Upper lobe of left lung (tissue), 6 donors: ENCODE measurements at regions not wholly inside any gene's neighbourhood (a gene's known extent, or its start where the extent isn't known, plus 50 kb on each side); places are given as distances from the start of the nearest gene placed in this dataset.

Experiments used
- ATAC-seq, 2 donors: fragments of 200-7000 bp; cut with Tn5 transposase; one replicate each; pipeline ENCODE4 v1.9.1; 2022; ENCODE audit warnings: mild to moderate bottlenecking in 2 of 2, moderate library complexity in 2 of 2; ENCODE audit not compliant: low FRiP score in 2 of 2
- DNase-seq, 2 donors: peaks; one replicate each; pipeline ENCODE4 v3.0.0-alpha.2; 2019 to 2020
- H3K27ac ChIP-seq, 4 donors: fragments of 200-600 bp; sonication (generic); one replicate each; pipeline ENCODE4 v1.5.1; 2016 to 2019
- H3K27me3 ChIP-seq, 4 donors: fragments of 200-600 bp; sonication (generic); one replicate each; pipeline ENCODE4 v1.5.1; 2017 to 2019
- H3K36me3 ChIP-seq, 4 donors: fragments of 200-600 bp; sonication (generic); one replicate each; pipeline ENCODE4 v1.5.1; 2016 to 2019
- H3K4me1 ChIP-seq, 4 donors: fragments of 200-600 bp; sonication (generic); one replicate each; pipeline ENCODE4 v1.5.1; 2018 to 2019
- H3K4me3 ChIP-seq, 4 donors: fragments of 200-600 bp; sonication (generic); one replicate each; pipeline ENCODE4 v1.5.1; 2017 to 2019; ENCODE audit warnings: mild to moderate bottlenecking in 2 of 4, moderate library complexity in 1 of 4
- H3K9me3 ChIP-seq, 4 donors: fragments of 200-600 bp; sonication (generic); one replicate each; pipeline ENCODE4 v1.5.1; 2018 to 2019
- EP300 ChIP-seq, 4 donors: sonication (generic); formaldehyde crosslinking; IDR thresholded peaks; one replicate each; pipeline ENCODE4 v1.5.1; 2017; ENCODE audit warnings: antibody characterized with exemption in 4 of 4, control low read depth in 2 of 4
- POLR2A ChIP-seq, 4 donors: fragments of 450-650 bp; IDR thresholded peaks; one replicate each; pipeline ENCODE4 v1.5.1; 2016 to 2017; ENCODE audit warnings: antibody characterized with exemption in 4 of 4, mild to moderate bottlenecking in 2 of 4
- POLR2AphosphoS5 ChIP-seq, 2 donors: sonication (generic); formaldehyde crosslinking; IDR thresholded peaks; one replicate each; pipeline ENCODE4 v1.5.1; 2017; ENCODE audit warnings: antibody characterized with exemption in 2 of 2
- WGBS, 2 donors: methylation state at CpG; one replicate each; pipeline ENCODE4 v1.1.5; 2017 to 2018; 5-methylcytosine and 5-hydroxymethylcytosine counted together
- TF ChIP-seq, protein P1 (sequence below), 6 experiments: fragments of 450-650 bp in 4 of 6; fragments of 200-600 bp in 2 of 6; sonication (generic) in 2 of 6; IDR thresholded peaks; one replicate each; pipeline ENCODE4 v1.5.1; 2016 to 2019; ENCODE audit warnings: antibody characterized with exemption in 6 of 6
- donor health status: DM: no; HTN: no; CAD: no; lungs with moderate emphysema.
- donor health status: DM: no; HTN: yes; CAD: no; lungs with severe emphysema.

- no peaks in the 10 kb centered on the region for H3K27me3 ChIP-seq
- no peak for ATAC-seq
- H3K9me3 ChIP-seq: no peaks in the 10 kb centered on the region
- no peaks in the 10 kb centered on the region for H3K36me3 ChIP-seq
- peak overlapping the region in 2 of 4 donors; percentile 22 to 48 for H3K27ac ChIP-seq
- no peak for DNase-seq
- H3K4me1 ChIP-seq: peaks cover 0 to 12% (median 5%) of the 10 kb centered on the region in 4 donors
- 91 to 97% methylated on average over 3 of the region's 3 CpGs for WGBS, 2 donors
- no peak overlapping the region for H3K4me3 ChIP-seq
- TF ChIP-seq POLR2A (IDR thresholded peaks at IDR 0.05) (no peak), POLR2AphosphoS5 (IDR thresholded peaks at IDR 0.05) (no peak), EP300 (IDR thresholded peaks at IDR 0.05) (no peak)
Observed at GRCh38 chr2:8138525-8138922, 543.3 kb upstream of the ID2 start.

DNA sequence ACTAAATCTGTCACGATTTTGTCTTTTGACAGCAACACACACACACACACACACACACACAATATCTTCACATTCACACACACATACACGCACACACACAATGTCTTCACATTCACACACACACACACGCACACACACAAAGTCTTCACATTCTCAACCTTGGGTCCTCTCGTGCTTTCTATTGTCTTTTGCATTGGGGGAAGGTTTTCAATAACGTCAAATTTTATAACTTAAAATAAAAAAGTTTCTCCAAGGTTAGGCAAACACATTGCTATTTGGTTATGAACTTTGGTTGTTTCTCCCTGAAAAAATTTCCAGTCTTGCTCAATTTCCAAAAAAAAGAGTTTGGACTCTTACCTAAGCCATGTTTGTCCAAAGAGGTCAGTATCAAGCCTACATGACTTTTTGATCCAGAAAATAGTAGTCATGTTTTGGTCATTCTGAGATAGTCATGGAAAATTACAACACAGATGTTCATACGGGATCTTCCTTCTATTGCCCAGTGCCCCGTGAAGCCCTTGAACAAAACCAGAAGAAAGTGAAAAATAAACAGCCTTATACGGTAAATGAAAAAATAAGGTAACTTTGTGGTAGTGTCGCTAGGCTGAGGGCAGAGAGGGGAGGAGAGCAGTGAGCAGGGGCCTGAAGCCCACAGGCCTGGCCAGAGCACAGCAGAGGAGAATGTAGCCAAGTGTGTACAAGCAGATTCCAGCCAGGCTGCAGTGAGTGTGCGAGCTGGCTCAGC lies 542.8 kb upstream of the ID2 start:
- WGBS, 2 donors: 76 to 82% methylated on average over 10 of the region's 10 CpGs
- DNase-seq (no peak), ATAC-seq (peak; percentile 50 to 94)
- H3K27ac ChIP-seq: peak overlapping the region in 2 of 4 donors; percentile 48 to 65
- no peak overlapping the region for H3K4me3 ChIP-seq
- H3K9me3 ChIP-seq: no peaks in the 10 kb centered on the region
- H3K36me3 ChIP-seq: no peaks in the 10 kb centered on the region
- H3K27me3 ChIP-seq: no peaks in the 10 kb centered on the region
- peaks cover 0 to 12% (median 5%) of the 10 kb centered on the region in 4 donors for H3K4me1 ChIP-seq
- no peak for TF ChIP-seq POLR2A (IDR thresholded peaks at IDR 0.05)
- TF ChIP-seq EP300 (IDR thresholded peaks at IDR 0.05): no peak
- TF ChIP-seq, protein P1, sequence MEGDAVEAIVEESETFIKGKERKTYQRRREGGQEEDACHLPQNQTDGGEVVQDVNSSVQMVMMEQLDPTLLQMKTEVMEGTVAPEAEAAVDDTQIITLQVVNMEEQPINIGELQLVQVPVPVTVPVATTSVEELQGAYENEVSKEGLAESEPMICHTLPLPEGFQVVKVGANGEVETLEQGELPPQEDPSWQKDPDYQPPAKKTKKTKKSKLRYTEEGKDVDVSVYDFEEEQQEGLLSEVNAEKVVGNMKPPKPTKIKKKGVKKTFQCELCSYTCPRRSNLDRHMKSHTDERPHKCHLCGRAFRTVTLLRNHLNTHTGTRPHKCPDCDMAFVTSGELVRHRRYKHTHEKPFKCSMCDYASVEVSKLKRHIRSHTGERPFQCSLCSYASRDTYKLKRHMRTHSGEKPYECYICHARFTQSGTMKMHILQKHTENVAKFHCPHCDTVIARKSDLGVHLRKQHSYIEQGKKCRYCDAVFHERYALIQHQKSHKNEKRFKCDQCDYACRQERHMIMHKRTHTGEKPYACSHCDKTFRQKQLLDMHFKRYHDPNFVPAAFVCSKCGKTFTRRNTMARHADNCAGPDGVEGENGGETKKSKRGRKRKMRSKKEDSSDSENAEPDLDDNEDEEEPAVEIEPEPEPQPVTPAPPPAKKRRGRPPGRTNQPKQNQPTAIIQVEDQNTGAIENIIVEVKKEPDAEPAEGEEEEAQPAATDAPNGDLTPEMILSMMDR (IDR thresholded peaks at IDR 0.05): no peak
- no peak for TF ChIP-seq POLR2AphosphoS5 (IDR thresholded peaks at IDR 0.05)

GRCh38 chr2:8139668-8140200 lies 542.1 kb upstream of the ID2 start:
- Histone ChIP-seq H3K9me3 (no peaks in the 10 kb centered on the region), H3K4me3 (no peak overlapping the region), H3K4me1 (peaks cover 0 to 11% (median 5%) of the 10 kb centered on the region in 4 donors), H3K27me3 (no peaks in the 10 kb centered on the region), H3K27ac (peak overlapping the region in 2 of 4 donors; percentile 28 to 65), H3K36me3 (no peaks in the 10 kb centered on the region)
- no peak for DNase-seq
- ATAC-seq: no peak
- TF ChIP-seq POLR2AphosphoS5 (IDR thresholded peaks at IDR 0.05) (no peak), POLR2A (IDR thresholded peaks at IDR 0.05) (no peak), EP300 (IDR thresholded peaks at IDR 0.05) (no peak)
- TF ChIP-seq, protein P1 (IDR thresholded peaks at IDR 0.05): no peak
- WGBS, 2 donors: 65 to 67% methylated on average over 2 of the region's 2 CpGs

GRCh38 chr2:8141079-8141707 lies 540.7 kb upstream of the ID2 start:
- 96% methylated on average over 5 of the region's 5 CpGs for WGBS, 2 donors
- Histone ChIP-seq H3K36me3 (no peaks in the 10 kb centered on the region), H3K4me3 (no peak overlapping the region), H3K4me1 (peaks cover 3 to 8% (median 5%) of the 10 kb centered on the region in 4 donors), H3K27me3 (no peaks in the 10 kb centered on the region), H3K9me3 (no peaks in the 10 kb centered on the region), H3K27ac (no peak overlapping the region)
- no peak for DNase-seq
- no peak for ATAC-seq
- no peak for TF ChIP-seq POLR2A (IDR thresholded peaks at IDR 0.05)
- no peak for TF ChIP-seq POLR2AphosphoS5 (IDR thresholded peaks at IDR 0.05)
- no peak for TF ChIP-seq EP300 (IDR thresholded peaks at IDR 0.05)
- TF ChIP-seq, protein P1 (IDR thresholded peaks at IDR 0.05): no peak

- ATAC-seq: no peak
- no peaks in the 10 kb centered on the region for H3K36me3 ChIP-seq
- DNase-seq: no peak
- H3K27ac ChIP-seq: no peak overlapping the region
- no peaks in the 10 kb centered on the region for H3K27me3 ChIP-seq
- no peak overlapping the region for H3K4me3 ChIP-seq
- H3K4me1 ChIP-seq: peaks cover 3 to 11% (median 10%) of the 10 kb centered on the region in 4 donors
- no peaks in the 10 kb centered on the region for H3K9me3 ChIP-seq
- WGBS, 2 donors: 78 to 82% methylated on average over 6 of the region's 6 CpGs
- TF ChIP-seq POLR2AphosphoS5 (IDR thresholded peaks at IDR 0.05) (no peak), EP300 (IDR thresholded peaks at IDR 0.05) (no peak), POLR2A (IDR thresholded peaks at IDR 0.05) (no peak)
- TF ChIP-seq, protein P1 (IDR thresholded peaks at IDR 0.05): no peak
Observed at GRCh38 chr2:8141780-8142179, 540.1 kb upstream of the ID2 start.
